ENCODE measurements at regions not wholly inside any gene's neighbourhood (a gene's known extent, or its start where the extent isn't known, plus 50 kb on each side); places are given as distances from the start of the nearest gene placed in this dataset.
A peak's percentile ranks its signal among the peaks of the same experiment; 100 is the strongest.

GRCh38 chrX:110408949-110409588, 50.4 kb downstream of the RTL9 start:
- no peak for DNase-seq

DNA sequence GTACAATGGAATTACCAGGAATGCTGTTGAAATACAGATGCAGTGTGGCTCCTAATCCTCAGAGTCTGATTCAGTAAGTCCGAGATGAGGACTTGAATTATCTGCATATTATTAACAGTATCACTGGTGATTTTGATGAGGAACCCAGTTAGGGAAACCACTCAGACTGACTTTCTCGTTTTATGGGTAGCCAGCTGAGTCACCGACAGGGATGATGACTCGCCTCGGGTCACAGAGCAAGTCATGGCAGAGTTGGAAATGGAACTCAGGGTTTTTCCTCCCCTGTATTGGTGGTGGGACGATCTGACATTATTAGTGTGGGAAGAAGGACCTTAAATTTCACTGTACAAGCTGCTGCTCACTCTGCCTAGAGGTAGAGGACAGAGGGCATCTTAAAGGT, 51.3 kb downstream of the RTL9 start:
- DNase-seq = no peak

DNA sequence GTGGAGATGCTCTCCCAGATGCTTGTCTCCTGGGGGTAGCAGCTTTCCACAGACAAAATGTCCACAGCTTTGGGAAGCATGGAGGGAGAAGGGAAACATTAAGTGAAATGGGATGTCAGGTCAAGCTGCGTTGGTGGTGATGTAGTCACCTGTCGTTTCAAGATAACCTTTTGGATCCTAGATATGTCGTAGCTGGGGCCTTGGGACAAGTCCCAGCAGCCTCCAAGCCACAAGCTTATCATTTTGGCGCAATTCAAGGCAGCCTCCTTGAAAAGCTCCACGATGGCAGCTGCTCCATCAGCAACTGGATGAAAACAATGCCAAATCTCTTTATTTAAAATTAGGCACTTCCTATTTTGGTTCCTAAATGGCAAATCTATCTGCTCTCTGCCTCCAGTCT, 52.0 kb downstream of the RTL9 start:
- DNase-seq = no peak

DNA sequence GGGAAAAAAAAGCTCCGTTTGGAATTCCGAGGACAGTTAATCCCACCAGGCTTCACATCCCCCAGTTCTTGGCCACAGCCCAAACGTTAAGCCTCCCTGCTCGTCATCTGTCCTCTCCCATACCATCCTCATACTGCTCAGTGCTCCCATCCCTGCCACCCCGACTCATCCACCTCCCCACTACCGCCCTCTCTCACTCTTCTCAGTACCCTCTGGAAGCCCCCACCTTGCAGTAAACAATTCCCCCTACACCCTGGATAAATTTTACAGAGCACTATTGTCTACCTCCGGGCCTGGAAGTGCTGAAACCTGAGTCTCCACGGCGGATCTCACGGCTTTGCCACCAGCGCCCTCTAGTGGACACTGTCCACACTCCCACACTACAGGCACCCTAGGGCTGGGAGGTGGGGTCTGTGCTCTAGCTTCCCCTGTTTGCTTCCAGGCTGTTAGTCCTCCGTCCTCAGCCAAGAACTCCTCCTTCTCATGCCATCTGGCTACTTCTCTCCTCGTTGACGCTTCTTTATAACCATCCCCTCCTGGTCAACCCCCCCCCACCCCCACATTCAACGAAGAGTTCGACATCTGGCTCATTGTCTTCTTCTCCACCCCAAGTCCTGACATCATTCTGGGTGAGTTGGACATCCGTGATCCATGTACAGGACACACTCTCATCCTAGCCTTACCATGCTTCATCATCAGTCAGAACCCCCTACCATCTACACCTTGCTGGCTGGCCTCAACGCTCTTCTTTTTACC, 54.5 kb downstream of the RTL9 start:
- DNase-seq = peak; percentile 64

DNA sequence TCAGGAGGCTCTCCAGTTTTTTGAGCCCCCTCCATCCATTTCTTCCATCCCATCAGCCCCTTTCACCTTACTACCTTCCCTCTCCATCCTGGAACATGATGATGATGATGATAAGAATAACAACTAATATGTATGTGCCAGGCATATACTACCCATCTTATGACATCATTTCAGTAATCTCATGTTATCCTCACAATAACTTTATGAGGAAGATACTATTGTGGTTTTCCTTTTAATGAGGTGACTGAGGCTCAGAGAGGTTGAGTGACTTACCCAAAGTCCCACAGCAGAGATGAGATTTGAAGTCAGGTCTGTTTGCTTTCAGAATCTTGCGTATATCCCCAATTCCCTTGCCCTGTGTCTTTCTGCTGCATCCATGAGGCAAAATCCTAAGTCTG, 55.1 kb downstream of the RTL9 start:
- no peak for DNase-seq

DNA sequence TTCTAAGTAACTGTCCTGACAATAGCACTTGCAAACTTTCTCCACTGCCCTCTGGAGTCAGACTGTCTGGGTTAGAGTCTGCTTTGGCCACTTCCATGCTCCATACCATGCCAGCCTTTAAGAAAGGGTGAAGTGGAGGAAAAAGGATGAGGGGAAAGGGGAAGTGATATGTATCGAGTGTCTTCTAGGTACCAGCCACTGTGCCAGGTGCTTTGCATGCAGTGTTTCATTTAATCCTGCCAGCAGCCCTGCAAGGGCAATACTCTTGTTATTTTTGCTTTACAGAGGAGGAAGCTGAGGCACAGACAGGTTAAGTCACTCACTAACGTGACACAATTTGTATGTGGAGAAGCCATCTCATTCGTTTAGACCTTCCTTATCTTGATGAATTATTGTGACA, 55.6 kb downstream of the RTL9 start:
- DNase-seq = no peak

DNA sequence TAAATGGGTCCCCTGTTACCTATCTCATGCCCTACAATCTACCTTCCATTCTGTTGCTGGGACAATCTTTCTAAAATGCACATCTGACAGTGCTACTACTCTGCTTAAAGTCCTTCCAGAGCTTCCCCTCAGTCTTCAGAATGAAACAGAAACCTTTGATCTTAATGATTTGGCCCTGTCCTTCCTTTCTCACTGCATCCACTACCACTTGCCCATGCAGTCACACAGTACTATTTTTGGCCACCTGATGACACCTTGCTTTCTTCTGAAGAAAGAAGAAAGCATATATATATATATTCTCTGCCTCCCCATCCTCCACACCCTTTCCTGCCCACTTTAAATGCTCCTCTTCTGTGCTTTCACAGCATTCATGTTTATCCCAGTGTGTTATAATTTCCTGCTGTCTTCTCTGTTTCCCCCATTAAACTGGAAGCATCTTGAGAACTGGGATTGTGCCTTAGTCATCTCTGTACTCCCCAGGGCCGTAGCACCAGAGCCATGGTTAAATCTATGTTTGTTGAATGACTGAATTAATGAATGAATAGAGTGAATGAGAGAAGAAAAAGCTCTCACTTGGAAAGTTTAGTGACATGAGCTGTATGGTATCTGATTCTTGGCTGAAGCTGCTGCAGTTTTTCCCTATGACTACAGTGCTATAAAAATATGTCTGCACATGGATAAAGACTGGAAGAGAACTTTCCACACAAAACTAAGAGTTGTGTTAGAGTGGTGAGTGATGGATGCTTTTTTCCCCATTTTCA, 56.2 kb downstream of the RTL9 start:
- no peak for DNase-seq

DNA sequence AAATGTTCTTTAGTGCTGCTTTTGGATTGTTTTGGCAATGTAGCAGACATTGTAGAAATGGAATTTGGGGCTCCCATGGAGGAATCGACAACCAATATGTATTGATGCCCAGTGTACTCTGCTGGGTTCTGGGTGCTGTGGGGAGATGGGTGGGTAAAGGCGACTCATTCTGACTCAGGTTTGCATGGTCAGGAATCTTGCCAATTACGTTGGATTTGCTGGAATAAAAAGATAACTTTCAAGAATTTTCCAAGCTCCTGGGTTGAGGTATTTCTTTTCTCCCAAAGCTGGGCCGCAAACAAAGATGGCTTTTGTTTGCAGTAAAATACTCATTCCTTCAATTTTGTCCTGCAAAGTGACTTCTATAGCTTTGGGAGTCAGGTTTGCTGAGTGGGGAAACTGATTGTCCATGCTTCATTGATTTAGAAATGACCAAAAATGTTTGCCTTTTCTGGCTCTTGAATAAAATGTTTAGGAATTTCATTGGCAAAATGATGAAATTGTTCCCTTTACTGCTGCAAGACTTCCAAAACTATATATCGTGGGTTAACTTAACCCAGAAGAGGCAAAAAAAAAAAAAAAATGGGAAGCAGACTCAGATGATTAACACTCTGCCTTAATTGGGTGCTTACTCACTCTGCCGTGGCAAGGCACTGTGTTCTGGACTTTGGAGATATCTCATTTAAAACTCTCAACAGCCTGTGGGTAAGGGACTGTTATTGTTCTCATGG, 57.0 kb downstream of the RTL9 start:
- DNase-seq = no peak

GRCh38 chrX:110417128-110417527, 58.5 kb downstream of the RTL9 start:
- no peak for DNase-seq

DNA sequence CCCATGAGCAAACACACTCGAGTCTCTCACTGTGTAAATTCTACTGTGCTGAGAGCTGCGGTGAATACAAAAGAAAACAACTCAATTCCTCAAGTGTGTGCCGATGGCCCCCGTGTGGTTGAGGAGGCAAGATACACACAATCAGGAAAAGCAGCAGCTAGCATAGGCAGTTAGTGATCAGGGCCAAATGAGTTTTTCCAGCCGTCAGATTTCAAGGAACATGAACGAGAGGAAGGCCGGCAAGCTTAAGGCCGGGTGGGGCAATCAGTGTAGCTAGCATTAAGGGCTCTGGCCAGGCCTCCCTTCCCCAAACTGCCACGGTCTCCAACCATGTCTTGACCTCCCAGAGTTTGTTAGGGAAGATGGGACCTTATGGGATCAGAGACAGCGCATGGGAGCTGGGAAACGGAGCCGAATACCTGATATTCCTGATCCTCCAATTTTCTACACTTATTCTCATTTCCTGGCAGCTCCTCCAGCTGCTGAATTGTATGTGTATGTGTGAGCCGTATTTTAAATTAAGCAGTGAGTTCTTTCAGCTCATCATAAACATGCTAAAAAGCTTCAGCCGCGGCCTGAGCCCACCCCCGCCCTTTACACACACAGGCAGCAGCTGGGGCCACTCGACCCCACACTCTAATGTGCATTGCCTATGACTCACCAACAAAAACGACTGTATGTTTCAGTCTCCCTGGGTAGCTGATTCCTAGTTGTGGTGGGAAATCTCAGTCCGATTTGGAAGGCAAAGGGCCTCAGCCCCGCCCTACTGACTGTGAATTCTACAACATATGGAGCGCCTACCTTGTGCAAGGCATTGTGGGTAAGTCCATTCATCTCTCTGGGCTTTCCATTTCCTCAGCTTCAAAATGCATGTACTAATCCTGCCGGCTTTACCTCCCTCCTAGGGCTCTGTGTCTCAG, 59.9 kb downstream of the RTL9 start:
- no peak for DNase-seq

- no peak for DNase-seq
These were observed 60.9 kb downstream of the RTL9 start for GRCh38 chrX:110419512-110419911.

GRCh38 chrX:110420771-110421499, 62.3 kb downstream of the RTL9 start:
- DNase-seq = no peak

GRCh38 chrX:110421500-110422455, 63.1 kb downstream of the RTL9 start:
- DNase-seq = no peak

DNA sequence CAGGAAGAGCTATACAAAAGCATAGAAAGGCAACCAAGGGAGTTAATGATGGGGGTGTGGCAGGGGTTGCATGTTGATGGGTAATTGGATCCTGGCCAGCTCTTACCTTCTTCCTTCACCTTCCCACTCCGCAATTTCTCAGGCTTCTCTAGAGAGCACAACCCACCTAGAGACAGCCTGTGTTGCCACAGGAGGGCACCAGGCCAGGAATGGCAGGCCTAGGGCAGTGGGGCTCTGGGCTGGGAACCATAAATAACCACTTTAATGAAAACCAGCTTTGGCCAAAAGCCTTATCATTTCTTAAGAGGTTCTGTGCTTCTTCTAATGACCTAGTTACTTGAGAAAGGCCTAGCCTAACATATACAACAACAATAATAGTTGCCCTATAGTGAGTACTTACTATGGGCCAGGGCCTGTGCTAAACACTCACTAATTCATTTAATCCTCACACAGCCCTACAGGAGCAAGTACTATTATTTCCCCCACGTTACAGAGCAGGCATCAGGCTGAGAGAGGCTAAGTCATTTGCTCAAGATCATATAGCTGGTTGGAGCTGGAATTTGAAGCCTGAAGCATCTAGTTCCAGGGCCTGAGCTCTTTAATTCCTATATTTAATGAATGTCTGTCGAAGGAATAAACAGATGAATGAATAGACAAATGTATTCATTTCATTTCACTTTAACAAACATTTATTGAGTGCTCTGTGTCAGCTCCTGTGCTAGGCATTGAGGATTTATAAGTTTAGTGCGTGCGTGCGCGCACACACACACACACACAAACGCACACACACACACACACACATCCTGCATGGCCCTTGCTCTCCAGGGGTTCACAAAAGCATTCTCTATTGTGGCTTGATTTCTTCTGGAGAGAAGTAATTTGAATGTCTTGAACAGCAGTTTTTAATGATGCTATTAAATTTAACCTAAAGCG, 66.8 kb downstream of the RTL9 start:
- no peak for DNase-seq

GRCh38 chrX:110426155-110426504, 67.5 kb downstream of the RTL9 start:
- DNase-seq = no peak

DNA sequence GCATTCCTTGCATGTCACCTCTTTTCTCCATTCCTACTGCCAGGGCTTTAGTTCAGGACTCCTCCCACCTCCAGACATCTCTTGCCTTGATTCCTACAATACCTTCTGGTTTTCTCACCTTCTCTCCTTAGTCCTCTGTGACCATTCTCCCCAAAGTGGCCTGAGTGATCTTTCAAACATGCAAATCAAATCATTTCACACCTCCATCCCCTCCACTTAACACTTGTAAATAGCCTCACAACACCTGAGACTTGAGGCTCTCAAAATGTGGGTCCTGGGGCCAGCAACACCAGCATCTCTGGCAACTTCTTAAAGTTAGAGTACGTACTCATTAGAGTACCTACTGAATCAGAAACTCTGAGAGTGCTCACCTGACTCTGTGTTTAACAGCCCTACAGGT, 68.4 kb downstream of the RTL9 start:
- DNase-seq = no peak

DNA sequence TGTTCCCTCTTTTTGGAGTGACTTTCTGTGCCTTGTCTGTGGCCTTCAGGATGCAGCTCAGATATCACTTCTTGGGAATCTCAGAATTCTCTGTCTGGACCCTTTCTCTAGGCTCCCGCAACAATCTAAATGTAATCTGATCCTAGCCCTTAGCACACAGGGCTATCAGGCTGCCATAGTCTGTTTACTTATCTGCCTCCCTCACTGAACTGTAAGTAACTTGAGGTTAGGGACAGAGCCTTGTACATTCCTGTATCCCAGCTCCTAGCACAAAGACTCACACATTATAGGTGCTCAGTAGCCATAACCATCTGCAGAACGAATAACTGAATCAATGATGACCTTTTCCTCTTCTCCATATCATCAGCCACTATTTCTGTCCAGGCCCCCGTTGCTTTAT, 69.5 kb downstream of the RTL9 start:
- DNase-seq = no peak

DNA sequence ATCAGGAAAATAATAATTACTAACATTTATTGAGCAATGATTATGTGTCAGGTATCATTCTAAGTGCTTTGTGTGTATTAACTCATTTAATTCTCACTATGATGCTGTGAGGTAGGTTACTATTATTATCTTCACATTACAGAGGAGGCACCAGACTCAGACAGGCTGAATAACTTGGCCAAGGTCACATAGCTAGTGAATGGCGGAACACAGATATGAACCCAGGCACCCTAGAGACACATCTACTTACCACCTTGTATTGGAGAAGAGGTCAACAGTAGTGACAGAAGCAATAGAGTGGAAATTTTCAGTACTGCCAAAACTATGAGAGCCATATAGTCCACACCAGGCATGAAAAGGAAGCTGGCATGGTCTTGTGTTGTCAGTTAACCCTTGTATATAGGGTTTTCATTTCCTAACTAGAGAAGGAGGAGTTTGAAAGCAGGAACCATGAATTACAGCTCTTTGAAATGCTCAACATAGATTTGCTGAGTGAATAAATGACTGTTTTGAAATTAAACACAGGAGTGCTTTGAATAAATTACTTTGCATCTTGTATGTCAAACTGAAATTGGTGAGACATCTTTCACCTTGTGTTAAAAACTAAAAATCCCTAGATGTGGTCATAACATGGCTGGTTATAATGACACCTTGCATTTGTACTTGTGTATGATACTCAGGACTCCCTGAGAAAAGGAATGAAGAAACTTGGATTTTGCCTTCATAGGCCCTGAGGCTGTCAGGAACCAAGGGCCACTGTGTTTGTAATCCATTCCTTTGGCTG, 71.8 kb downstream of the RTL9 start:
- DNase-seq = no peak

All from activated CD8-positive, alpha-beta memory T cell treated with anti-CD3 and anti-CD28 coated beads, Interleukin-2, amount 50 U/mL, for 4 hours (primary cell).